Glutamatergic neuron (in vitro differentiated cells): ENCODE measurements at regions not wholly inside any gene's neighbourhood (a gene's known extent, or its start where the extent isn't known, plus 50 kb on each side); places are given as distances from the start of the nearest gene placed in this dataset.

ENCODE experiments used
- DNase-seq: peaks from one replicate; pipeline ENCODE4 v3.0.0; 2022
- H3K27ac Mint-ChIP-seq: one replicate; pipeline ENCODE4 v1.8.0; 2020; ENCODE audit warnings: mild to moderate bottlenecking, mixed read lengths, inconsistent platforms; ENCODE audit not compliant: unreplicated experiment
- H3K27me3 Mint-ChIP-seq: one replicate; pipeline ENCODE4 v1.8.0; 2020; ENCODE audit warnings: mild to moderate bottlenecking, moderate library complexity, mixed read lengths, inconsistent platforms; ENCODE audit not compliant: unreplicated experiment
- H3K36me3 Mint-ChIP-seq: one replicate; pipeline ENCODE4 v1.8.0; 2020; ENCODE audit warnings: mild to moderate bottlenecking, mixed read lengths, inconsistent platforms; ENCODE audit not compliant: unreplicated experiment
- H3K4me1 Mint-ChIP-seq: one replicate; pipeline ENCODE4 v1.8.0; 2020; ENCODE audit warnings: mild to moderate bottlenecking, low read depth, mixed read lengths, inconsistent platforms; ENCODE audit not compliant: unreplicated experiment
- H3K4me3 Mint-ChIP-seq: one replicate; pipeline ENCODE4 v1.8.0; 2020; ENCODE audit warnings: mild to moderate bottlenecking, mixed read lengths, inconsistent platforms; ENCODE audit not compliant: unreplicated experiment
- H3K9me3 Mint-ChIP-seq: one replicate; pipeline ENCODE4 v1.8.0; 2020; ENCODE audit warnings: mild to moderate bottlenecking, moderate library complexity, mixed read lengths, inconsistent platforms; ENCODE audit not compliant: unreplicated experiment
- TF ChIP-seq, protein P1 (sequence below): fragments of 200-600 bp; sonication (generic); IDR thresholded peaks from one replicate; pipeline ENCODE4 v1.5.0; 2021; ENCODE audit not compliant: partially characterized antibody, unreplicated experiment

DNA sequence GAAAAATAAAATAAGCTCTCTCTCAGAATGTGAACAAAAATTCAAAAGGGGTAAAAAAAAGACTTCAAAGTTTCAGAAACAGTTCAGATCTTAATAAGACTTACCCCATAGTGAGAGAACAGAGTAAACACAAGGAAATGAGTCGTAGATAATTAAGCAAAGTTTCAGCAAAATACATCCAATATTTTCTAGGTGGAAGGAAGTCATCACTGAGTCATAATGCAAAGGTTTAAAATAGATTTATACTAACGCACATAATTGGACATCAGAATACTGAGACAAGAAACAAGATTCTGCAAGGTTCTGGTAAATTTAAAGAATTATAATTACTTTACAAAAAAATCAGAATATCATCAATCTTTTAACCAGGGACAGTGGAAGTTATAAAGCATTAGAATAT lies 1370.7 kb upstream of the ATXN8OS start:
- H3K36me3 Mint-ChIP-seq: no peaks in the 10 kb centered on the region
- H3K4me1 Mint-ChIP-seq: no peaks in the 10 kb centered on the region
- H3K9me3 Mint-ChIP-seq: no peaks in the 10 kb centered on the region
- H3K27ac Mint-ChIP-seq: no peak overlapping the region
- no peak overlapping the region for H3K4me3 Mint-ChIP-seq
- no peak for DNase-seq
- TF ChIP-seq, protein P1, sequence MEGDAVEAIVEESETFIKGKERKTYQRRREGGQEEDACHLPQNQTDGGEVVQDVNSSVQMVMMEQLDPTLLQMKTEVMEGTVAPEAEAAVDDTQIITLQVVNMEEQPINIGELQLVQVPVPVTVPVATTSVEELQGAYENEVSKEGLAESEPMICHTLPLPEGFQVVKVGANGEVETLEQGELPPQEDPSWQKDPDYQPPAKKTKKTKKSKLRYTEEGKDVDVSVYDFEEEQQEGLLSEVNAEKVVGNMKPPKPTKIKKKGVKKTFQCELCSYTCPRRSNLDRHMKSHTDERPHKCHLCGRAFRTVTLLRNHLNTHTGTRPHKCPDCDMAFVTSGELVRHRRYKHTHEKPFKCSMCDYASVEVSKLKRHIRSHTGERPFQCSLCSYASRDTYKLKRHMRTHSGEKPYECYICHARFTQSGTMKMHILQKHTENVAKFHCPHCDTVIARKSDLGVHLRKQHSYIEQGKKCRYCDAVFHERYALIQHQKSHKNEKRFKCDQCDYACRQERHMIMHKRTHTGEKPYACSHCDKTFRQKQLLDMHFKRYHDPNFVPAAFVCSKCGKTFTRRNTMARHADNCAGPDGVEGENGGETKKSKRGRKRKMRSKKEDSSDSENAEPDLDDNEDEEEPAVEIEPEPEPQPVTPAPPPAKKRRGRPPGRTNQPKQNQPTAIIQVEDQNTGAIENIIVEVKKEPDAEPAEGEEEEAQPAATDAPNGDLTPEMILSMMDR: no peak
- H3K27me3 Mint-ChIP-seq: no peaks in the 10 kb centered on the region

DNA sequence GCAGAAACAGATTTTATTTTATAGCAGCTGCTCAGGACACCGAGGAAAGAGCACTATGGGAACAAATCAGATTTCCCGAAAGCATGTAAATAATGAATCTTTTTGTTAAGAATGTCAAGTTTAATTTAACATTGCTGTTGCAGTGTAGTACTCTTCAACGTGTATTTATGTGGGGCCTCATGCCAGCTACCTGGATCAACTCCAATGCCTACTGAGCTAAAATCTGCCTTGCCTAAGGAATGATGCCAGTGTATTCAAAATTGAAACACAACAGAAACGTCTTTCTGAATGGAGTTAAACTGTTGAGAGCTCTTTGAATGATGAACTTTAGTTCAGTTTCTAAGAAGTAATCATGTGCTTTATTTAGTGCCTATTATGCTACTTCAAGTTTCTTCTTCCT lies 1379.8 kb upstream of the ATXN8OS start:
- Mint-ChIP-seq H3K9me3 (no peaks in the 10 kb centered on the region), H3K27me3 (no peaks in the 10 kb centered on the region), H3K4me1 (peaks cover 4% of the 10 kb centered on the region), H3K36me3 (no peaks in the 10 kb centered on the region), H3K4me3 (no peak overlapping the region), H3K27ac (no peak overlapping the region)
- TF ChIP-seq, protein P1: no peak
- no peak for DNase-seq

DNA sequence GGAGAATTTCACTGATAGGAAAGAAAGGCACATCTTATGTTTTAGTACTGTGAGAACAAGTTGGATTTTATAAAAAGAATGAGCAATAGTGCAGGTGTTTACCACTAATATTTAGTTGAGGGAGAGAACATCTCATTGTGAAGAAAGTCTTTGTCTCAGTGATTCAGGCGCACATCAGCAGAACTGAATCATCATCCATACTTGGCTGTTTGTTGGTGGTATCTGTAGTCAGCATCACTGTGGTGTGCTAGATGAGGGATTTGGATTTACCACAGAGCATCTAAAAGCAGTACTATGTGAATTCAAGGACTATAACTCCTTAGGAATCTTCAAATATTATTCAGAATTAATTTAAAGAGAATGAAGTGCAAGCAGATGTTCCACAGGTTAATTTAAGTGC lies 1380.5 kb upstream of the ATXN8OS start:
- Mint-ChIP-seq H3K9me3 (no peaks in the 10 kb centered on the region), H3K36me3 (no peaks in the 10 kb centered on the region), H3K4me3 (no peak overlapping the region), H3K27ac (no peak overlapping the region), H3K4me1 (peaks cover 4% of the 10 kb centered on the region), H3K27me3 (no peaks in the 10 kb centered on the region)
- TF ChIP-seq, protein P1: no peak
- DNase-seq: no peak

DNA sequence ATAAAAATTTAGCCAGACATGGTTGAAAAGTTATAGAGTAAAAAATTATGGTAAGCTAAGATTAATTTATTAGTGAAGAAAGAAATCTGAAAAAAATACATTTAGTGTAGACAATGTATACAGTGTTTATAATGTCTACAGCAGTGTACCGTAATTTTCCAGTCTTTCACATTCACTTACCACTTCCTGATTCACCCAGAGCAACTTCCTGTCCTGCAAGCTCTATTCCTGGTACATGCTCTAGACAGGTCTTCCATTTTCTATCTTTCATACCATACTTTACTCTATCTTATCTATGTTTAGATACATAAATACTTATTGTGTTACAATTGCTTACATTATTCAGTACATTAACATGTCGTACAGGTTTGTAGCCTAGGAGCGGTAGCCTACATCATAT lies 1387.8 kb upstream of the ATXN8OS start:
- Mint-ChIP-seq H3K9me3 (no peaks in the 10 kb centered on the region), H3K36me3 (no peaks in the 10 kb centered on the region), H3K4me3 (no peak overlapping the region), H3K4me1 (no peaks in the 10 kb centered on the region), H3K27me3 (no peaks in the 10 kb centered on the region), H3K27ac (no peak overlapping the region)
- TF ChIP-seq, protein P1: no peak
- DNase-seq: no peak

DNA sequence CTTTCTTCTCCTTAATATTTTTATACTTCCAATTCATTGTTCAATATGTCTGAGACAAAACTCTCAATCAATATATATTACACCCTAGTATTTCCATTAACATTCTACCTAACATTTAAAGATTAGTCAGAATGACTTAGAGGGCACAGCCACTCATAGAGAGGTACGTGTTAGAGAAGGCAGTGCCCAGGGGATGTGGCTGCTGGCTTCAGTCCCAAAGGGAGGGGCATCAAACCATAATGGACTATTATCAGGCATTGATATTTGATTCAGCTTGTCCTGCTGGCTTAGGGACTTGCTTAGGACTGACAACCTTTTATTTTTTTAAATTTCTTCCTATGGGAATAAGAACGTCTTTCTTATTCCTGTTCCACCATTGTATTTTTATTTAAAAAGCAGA lies 1392.0 kb upstream of the ATXN8OS start:
- Mint-ChIP-seq H3K36me3 (no peaks in the 10 kb centered on the region), H3K27ac (no peak overlapping the region), H3K4me3 (no peak overlapping the region), H3K9me3 (no peaks in the 10 kb centered on the region), H3K27me3 (no peaks in the 10 kb centered on the region), H3K4me1 (peaks cover 3% of the 10 kb centered on the region)
- TF ChIP-seq, protein P1: no peak
- DNase-seq: no peak
